Renal cortical epithelial cell (primary cell): ENCODE measurements at regions not wholly inside any gene's neighbourhood (a gene's known extent, or its start where the extent isn't known, plus 50 kb on each side); places are given as distances from the start of the nearest gene placed in this dataset.

Experiments
- DNase-seq: peaks from one replicate; pipeline ENCODE4 v3.0.0-alpha.2; 2011; ENCODE audit warnings: low read depth

DNA sequence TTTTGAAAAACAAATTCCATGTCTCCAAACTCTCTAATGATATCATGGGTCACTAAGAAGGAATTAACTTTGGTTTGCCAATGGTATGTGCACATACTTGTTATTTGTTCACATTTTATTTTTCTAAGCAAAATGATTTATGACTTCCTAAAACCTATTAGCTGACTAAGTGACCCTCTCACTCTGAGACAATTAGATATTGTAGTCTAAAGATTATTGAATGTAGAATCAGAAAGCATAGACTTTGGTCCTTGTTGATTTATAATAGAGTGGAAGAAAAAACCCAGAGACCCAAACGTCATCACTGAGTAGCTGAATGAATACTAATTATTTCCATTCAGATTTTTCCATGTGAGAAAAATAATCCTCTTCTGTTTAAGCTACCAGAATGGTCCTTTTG lies 243.5 kb upstream of the ANO3 start:
- DNase-seq, result peak; percentile 39

DNA sequence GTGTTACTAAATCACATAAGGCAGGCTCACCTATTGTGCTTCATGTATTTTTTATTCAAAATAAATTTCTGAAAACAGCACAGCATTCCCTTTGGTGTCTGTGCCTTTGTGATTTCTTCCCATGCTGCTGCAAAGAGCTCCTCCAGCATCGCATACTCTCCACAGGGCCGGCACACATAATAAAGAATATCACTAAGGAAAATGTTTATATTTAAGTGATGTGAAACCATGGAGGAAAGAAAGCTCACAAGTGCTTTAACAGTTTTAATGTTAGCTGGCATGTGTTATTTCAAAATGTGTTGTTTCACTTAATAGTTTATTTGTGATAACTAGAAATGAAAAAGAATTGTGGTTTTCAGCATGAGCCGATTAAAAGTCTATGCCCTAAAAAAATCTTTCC lies 241.3 kb upstream of the ANO3 start:
- no peak for DNase-seq

DNA sequence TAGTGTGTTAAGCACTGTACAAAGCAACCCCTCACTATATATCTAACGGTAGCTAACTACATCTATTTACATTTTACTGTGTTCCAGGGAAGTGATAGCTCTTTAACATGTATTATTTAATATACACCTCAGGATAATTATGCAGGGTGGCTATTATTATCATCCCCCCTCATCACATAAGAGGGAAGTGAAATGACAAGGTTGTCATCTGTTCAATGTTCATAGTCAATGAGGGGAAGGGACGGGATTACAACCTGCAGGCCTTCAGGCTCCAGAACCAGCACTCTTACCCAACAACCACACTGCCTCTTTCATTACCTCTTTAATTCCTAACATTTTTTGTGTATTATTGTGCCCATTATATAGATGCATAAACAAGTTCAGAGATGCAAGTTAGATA lies 238.7 kb upstream of the ANO3 start:
- no peak for DNase-seq

DNA sequence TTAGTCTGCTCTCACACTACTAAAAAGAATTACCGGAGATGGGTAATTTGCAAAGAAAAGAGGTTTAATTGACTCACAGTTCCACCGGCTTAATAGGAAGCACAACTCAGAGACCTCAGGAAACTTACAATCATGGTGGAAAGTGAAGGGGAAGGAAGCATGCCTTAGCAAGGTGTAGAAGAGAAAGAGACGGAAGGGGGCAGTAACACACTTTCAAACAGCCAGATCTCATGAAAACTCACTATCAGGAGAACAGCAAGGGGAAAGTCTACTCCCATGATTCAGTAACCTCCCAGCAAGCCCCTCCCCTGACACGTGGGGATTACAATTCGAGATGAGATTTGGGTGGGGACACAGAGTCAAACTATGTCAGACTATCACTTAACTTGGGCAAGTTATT lies 236.6 kb upstream of the ANO3 start:
- no peak for DNase-seq

DNA sequence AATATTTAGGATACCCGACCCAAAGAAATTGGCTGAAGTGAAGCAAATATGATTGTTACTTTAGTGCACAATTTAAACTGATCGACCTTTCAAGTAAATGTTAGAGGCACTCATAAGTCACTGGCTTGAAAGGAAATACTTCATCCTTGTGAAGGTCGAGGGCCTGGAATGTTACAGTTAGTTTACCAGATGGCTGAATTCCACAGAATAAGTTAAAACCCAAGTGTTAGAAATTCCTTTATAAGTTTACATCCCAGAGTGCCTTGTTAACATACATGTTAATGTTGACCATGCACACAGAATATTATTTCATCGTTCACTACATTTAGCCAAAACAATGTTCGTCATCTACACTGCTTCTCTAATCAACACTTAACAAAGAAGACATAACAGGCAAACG lies 235.5 kb upstream of the ANO3 start:
- DNase-seq, result no peak

DNA sequence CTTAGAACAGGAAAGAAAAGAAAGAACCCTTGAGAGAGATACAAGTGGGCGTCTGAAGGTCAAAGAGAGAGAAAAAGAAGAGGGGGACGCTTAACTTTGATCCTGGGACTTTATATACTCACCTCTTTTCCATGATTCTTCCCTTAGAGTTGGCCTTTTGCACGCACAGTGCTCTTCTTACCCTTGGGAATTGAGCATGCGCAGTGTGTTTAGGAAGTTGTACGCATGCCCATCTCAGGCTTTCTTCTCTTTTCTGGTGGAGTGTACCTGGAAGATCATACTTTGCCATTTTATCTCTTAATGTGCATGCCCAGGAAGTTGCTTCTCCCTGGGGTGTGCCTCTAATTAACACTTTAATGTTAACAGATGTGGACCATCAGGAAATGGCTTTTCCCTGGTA lies 229.6 kb upstream of the ANO3 start:
- DNase-seq, result no peak

DNA sequence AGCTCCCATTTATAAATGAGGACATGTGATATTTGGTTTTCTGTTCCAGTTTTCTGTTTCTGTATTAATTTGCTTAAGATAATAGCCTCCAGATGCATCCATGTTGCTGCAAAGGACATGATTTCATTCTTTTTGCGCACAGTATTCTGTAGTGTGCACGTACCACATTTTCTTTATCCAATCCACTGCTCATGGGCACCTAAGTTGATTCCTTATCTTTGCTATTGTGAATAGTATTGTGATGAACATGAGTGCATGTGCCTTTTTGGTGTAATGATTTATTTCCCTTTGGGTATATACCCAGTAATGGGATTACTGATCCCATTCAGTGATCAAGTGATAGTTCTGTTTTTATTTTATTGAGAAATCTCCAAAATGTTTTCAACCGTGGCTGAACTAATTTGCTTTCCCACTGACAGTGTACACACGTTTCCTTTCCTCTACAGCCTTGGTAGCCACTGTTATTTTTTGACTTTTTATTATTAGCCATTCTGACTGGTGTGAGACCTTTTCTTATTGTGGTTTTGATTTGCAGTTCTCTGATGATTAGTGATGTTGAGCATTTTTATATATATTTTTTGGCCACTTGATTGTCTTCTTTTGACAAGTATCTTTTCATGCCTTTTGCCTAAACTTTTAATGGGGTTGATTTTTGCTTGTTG lies 226.0 kb upstream of the ANO3 start:
- DNase-seq, result no peak

DNA sequence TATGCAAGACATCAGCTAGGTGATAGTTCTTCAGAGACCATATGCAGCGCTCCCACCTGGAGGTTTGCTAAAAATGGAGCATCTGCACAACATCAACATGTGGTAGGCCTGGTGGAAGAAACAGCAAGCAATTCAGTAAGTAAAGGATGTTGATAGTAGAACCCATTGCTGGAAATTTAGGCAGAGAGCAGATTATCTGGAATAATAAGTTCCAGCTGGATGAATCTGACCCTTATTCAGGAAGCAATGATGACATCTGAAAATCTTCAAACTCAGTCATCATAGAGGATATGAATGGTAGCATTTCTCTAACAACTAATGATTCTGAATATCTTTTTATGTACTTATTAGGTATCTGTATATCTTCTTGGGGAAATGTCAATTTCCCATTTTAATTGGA lies 225.2 kb upstream of the ANO3 start:
- DNase-seq, result no peak

DNA sequence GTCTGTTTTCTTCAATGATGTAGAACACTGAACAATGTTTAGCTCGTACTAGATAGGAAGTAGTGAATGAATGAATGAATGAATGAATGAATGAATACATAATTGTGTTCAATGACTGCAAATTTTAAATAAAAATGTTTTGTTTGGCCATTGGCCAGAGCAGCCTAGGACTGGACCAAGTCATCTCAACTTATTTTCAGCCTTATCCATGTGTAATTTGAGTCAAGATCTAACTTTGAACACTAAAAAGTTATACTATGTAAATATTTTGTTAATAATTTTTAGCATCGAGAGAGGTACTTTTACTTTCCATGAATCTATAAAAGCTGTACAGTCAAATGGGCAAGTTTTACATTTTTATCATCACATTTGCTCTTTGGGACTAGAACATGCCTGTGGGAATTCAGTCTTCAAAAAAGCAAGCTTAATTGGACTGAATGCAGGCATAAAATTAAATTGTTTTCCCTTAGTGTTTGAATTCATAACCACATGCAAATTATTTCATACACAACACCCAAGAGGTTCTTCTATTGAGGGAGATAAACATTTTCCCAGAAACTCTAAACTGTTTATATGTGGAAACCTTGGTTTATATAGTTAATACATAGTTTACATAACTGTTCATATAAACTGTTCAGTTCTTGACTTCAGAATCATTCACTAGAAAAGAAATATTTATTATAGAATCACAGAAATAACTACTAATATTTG lies 222.1 kb upstream of the ANO3 start:
- DNase-seq, result no peak

DNA sequence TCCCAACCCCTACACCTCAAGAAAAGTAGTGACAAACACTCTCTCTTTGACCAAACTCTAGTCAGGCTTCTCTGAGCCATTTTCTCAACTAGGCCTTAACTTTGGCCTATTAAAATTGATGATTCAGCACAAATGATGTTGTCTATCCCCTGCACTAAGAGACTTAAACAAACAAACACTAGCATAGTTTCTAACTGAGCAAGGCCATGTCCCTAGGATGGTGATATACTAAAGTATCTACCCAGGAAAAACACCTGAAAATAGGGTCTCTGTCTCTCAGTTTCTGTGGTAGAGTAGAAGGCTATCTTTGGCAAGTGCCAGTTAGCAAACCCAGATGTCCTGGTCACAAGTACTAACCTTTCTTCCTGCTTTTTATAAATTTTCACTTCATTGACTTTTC lies 219.7 kb upstream of the ANO3 start:
- DNase-seq, result no peak

DNA sequence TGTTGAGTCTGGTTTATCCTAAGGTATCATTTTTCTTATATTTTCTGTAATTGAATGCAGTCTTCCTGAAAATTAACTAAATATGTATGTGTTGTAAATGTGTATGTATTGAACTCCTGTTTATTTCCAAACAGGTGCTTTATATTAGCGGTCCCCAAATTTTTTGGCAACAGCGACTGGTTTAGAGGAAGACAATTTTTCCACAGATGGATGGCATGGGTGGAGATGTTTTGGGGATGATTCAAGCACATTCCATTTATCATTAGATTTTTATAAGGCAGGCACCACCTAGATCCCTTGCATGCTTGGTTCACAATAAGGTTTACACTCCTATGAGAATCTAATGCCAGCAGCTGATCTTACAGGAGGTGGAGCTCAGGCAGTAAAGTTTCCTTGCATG lies 210.5 kb upstream of the ANO3 start:
- DNase-seq, result no peak

DNA sequence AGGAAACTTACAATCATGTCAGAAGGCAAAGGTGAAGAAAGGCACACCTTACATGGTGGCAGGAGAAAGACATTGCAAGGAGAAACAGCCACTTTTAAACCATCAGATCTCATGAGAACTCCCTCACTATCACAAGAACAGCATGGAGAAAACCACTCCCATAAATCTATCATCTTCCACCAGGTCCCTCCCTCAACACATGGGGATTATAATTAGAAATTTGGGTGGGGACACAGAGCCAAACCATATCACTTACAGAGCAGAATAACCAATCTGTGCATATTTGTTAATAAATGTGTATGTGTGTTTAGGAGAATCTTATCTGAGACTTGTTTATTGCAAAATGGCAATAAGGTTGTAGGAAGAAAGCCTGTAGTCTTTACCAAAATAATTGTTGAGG lies 205.2 kb upstream of the ANO3 start:
- no peak for DNase-seq

DNA sequence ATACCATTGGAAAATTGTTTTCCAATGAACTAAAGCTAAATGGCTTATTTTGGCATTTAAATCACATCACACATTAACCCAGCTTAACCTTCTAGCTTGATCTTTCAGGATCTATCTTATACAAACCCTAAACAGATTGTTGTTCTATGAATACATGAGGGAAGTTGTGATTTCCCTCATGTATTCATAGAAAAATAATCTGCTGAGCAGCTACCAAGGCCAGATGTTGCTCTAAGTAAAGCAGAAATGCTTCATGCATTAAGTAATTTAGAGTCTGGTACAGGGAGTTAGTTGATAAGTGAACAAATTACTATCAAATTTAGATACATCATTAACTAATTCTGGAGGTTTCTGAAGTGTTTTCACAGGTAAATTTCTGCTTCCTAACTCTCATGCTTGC lies 204.6 kb upstream of the ANO3 start:
- DNase-seq, result no peak

DNA sequence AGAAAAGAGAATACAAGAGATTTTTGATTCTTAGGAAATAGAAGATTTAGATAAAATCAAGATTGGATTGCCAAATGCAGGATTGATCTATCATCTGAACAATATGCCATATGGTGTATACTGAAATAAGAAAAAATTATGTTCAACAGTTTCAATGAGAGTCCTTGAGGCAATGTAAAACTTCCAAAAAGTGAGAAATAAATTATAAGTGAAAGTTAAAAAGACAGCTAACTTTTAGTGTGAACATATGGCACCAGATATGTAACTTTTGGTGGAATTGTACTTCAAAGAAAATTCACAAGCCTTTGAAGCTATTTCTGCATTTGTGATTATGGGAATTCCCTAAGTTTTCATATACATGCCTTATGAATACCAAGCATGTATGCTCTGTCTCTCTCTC lies 200.5 kb upstream of the ANO3 start:
- DNase-seq, result no peak

DNA sequence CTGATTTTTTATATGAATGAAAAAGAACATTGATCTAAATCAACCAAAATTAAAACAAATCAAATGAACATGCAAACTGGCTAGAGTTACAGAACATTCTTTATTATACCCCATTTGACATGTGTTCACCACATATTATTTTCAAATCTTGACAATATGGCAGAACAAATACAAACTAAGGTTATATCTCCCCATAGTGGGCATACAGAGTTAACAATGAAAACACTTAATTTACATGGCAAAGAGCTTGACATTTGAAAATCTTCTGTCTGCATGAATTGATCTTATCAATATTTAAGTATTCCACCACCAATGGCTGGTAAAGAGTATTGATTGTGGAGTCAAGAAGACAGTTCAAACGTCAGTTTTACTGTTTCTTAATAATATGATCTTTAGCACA lies 197.9 kb upstream of the ANO3 start:
- DNase-seq, result no peak

DNA sequence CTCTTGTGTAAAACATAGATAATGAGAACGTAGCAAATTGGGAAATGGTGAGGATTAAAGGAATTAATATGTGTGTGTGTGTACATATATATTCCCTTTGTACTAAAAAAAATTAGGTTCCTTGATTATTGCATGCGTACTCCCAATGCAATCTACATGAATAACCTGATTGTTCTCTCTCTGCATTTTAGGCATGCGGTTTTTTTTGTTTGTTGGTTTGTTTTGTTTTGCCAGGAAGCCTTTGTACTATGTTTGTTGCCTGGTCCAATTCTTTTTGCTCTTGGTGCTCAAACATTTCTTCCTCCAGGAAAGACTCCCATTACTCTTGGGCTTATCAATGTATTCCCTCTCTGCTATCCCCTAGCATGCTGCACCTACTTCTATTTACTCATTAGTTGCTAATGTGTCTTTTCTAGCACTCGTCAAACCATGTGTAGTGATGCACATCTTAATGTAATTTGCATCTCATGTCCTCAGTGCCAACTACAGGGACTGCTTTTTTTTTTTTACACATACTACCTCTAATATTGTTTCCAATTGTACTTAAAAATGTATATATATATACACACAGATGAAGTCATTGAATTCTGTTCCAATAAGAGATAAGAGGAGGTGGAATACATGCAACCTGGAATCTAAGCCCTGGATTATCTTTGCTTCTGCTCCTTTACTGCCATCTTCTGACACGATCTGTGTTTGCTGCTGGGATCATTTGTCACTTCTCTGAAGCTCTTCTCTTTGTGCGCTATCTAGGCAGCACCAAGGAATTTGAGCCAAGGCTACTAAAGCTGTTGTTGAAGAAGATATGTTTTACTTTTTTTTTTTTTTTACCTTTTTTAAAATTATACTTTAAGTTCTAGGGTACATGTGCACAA lies 197.2 kb upstream of the ANO3 start:
- DNase-seq, result peak; percentile 25

DNA sequence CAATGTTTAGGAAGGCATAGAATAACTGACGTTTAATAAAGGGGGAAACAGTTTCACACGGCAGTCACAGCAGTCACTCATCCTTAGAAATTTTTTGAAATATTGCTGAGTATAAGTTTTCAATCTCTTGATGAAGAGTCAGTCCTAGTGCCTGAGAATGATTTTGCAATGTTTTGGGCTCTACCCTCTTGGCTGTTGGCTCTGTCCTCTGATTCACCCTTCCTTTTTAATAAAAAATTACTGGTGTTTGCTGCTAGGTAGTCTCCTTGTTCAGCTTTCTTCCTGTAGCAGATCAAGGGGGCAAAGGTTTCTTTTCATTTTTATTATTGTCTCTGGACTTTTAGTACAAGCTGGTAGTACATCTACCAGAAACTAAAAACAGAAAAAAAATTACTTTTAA lies 194.3 kb upstream of the ANO3 start:
- DNase-seq, result no peak

DNA sequence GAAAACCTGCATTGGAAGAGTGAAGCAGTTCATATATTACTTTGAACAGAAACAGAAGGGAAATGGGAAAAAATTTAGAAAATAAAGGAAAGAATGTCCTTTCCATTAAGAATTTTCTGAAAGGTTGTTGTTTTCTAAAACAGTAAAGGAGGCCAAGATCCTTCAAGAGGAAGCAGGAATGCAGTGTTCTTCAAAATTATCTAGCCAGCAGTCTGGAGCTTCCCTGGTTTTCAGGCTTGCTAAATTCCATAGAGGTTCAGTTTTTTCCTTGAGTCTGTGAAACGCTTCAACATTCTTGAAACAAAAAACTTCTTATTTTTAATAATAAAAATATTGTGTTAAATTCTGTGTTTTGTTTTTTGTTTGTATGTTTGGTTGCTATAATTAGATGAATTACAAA lies 189.0 kb upstream of the ANO3 start:
- no peak for DNase-seq

DNA sequence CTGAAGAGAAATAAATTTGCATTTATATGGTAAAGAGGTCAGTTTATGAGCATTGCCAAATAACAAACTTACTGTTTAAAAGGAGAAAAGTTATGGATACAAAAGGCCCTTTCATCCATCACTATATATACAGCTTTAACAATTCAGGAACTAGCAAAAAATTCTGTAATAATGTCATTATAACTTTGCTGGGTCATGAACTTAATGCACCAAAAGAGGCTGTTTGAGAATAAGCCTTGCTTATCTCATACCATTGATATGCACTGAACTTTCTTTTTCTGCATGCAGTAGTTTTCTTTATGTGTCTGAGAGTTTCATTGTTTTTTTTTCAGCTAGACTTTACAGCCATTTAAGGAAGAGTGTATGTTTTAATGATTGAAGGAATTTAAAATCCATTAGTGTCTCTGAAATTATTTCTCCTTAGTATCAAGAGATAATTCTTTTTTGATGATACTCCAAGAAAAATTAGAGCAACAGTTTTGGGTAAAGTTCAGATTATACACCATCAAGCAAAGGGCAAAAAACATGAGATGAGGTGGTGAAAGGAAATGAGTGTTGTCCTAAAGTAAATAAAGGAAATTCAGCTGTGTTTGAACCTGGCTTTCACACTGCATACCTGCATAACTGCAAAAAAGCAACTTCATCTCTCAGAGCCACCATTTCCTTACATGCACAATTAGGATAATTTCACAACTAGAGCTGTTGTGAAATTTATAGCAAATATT lies 188.2 kb upstream of the ANO3 start:
- DNase-seq, result no peak

DNA sequence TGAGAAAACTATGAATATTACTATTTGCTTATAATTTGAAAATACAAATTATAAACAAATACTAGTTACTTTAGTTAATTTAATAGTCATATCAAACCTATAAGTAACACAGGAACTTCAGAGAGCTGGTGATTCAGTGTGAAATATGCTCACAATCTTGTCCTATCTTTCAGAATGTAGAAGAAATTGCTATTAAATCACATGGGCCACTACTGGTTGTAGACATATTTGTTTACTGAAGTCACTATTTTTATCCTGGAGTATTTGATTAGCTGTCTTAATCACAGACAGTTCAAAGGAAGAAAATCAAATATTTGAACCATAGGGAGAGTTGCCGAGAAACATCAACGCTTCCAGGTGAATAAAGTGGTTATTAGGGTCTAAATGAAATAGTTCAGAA lies 187.6 kb upstream of the ANO3 start:
- no peak for DNase-seq

DNA sequence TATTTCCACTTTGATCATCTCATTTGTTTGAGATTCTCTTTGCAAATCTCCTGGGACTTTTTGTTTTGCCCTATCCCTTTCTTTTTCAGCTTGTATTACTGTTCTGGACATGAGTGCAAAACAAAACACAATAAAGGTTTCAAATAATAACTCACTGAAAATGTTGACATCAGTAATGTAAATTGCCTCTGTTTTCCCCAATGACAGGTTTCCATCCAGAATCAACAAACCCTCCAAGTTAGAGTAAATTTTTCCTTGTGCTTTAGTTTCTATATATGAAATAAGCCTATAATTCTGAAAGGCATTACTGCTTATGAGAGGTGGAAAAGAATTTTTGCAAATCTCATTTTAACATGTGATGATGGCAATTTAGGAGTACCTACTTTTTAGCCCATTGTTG lies 187.0 kb upstream of the ANO3 start:
- no peak for DNase-seq

DNA sequence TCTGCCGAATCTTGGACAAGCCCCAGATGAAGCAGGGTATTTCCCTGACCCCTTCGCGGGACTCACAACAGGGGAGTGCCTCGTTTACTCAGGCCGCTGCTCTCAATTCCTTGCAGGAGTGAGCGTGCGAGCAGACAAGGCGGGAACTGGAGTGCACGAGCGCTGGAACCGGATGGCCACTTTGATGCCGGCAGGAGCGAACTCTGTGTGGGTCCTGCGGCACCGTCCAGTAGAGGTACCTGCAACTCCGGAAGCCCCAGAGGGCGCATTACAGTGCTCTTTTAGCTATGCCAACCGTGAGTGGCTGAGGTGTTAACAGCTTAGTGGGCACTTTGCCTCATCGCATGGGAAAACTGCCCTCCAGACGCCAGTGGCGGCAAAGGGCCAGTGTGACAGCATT lies 182.3 kb upstream of the ANO3 start:
- DNase-seq, result no peak
